K562 (cell line): ENCODE measurements at regions not wholly inside any gene's neighbourhood (a gene's known extent, or its start where the extent isn't known, plus 50 kb on each side); places are given as distances from the start of the nearest gene placed in this dataset.

ENCODE experiments used
- BDP1 ChIP-seq: IDR thresholded peaks from 3 replicates; pipeline ENCODE4 v1.6.1; 2011; ENCODE audit not compliant: insufficient read length, insufficient read depth
- CUX1 ChIP-seq: fragments of 200-800 bp; sonication (Bioruptor generic); IDR thresholded peaks from 2 replicates; pipeline ENCODE4 v1.6.1; 2016; ENCODE audit warnings: missing genetic modification characterization, missing compliant biosample characterization
- E2F4 ChIP-seq: sonication (generic); formaldehyde crosslinking; IDR thresholded peaks from 2 replicates; pipeline ENCODE4 v1.8.0; 2022; ENCODE audit warnings: mild to moderate bottlenecking, low read depth, missing genetic modification reagents
- ETS1 ChIP-seq: conservative IDR thresholded peaks from 2 replicates; pipeline ENCODE4 v1.6.1; 2011; ENCODE audit warnings: low read depth, mild to moderate bottlenecking, low read length; ENCODE audit not compliant: control insufficient read depth
- GATAD2B ChIP-seq: fragments of 450-650 bp; IDR thresholded peaks from 2 replicates; pipeline ENCODE4 v1.6.1; 2017; ENCODE audit warnings: mild to moderate bottlenecking, borderline replicate concordance
- GMEB1 ChIP-seq: fragments of 250-450 bp; sonication (Bioruptor Pico); IDR thresholded peaks from 2 replicates; pipeline ENCODE4 v1.4.0; 2020; ENCODE audit warnings: mild to moderate bottlenecking
- TARDBP ChIP-seq: fragments of 450-650 bp; IDR thresholded peaks from 2 replicates; pipeline ENCODE4 v1.6.1; 2016
- TCFL5 ChIP-seq: fragments of 250-450 bp; sonication (Bioruptor Pico); conservative IDR thresholded peaks from 2 replicates; pipeline ENCODE4 v1.6.1; 2021; ENCODE audit warnings: mild to moderate bottlenecking, moderate library complexity, matching md5 sums
- ZKSCAN3 ChIP-seq: fragments of 250-450 bp; sonication (Bioruptor Pico); IDR thresholded peaks from 2 replicates; pipeline ENCODE4 v1.4.0; 2020
- ZNF23 ChIP-seq: fragments of 250-450 bp; sonication (Bioruptor Pico); IDR thresholded peaks from 2 replicates; pipeline ENCODE4 v1.4.0; 2020; ENCODE audit warnings: mild to moderate bottlenecking
- ZNF263 ChIP-seq: sonication (generic); formaldehyde crosslinking; IDR thresholded peaks from 2 replicates; pipeline ENCODE4 v1.8.0; 2022; ENCODE audit warnings: mild to moderate bottlenecking, missing genetic modification reagents, borderline replicate concordance
- ZNF3 ChIP-seq: fragments of 250-450 bp; sonication (Bioruptor Pico); IDR thresholded peaks from 2 replicates; pipeline ENCODE4 v1.5.0; 2021; ENCODE audit warnings: mild to moderate bottlenecking, moderate library complexity
- ZNF398 ChIP-seq: fragments of 250-450 bp; sonication (Bioruptor Pico); IDR thresholded peaks from 2 replicates; pipeline ENCODE4 v1.8.0; 2021; ENCODE audit warnings: moderate library complexity, mild to moderate bottlenecking, inconsistent platforms
- TF ChIP-seq, protein P1 (sequence below): sonication (generic); formaldehyde crosslinking; IDR thresholded peaks from 2 replicates; pipeline ENCODE4 v1.8.1; 2023; ENCODE audit warnings: mild to moderate bottlenecking, missing genetic modification reagents

GRCh38 chr12:70052931-70053497 is 190.2 kb upstream of the CNOT2 start (continued):
- no peak for TF ChIP-seq CUX1
- TF ChIP-seq BDP1: no peak
- TF ChIP-seq TARDBP: no peak
- TF ChIP-seq, protein P1, sequence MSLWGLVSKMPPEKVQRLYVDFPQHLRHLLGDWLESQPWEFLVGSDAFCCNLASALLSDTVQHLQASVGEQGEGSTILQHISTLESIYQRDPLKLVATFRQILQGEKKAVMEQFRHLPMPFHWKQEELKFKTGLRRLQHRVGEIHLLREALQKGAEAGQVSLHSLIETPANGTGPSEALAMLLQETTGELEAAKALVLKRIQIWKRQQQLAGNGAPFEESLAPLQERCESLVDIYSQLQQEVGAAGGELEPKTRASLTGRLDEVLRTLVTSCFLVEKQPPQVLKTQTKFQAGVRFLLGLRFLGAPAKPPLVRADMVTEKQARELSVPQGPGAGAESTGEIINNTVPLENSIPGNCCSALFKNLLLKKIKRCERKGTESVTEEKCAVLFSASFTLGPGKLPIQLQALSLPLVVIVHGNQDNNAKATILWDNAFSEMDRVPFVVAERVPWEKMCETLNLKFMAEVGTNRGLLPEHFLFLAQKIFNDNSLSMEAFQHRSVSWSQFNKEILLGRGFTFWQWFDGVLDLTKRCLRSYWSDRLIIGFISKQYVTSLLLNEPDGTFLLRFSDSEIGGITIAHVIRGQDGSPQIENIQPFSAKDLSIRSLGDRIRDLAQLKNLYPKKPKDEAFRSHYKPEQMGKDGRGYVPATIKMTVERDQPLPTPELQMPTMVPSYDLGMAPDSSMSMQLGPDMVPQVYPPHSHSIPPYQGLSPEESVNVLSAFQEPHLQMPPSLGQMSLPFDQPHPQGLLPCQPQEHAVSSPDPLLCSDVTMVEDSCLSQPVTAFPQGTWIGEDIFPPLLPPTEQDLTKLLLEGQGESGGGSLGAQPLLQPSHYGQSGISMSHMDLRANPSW: no peak
- no peak for TF ChIP-seq E2F4 (CRISPR knock-in tag)
- no peak for TF ChIP-seq ZNF398 (CRISPR knock-in tag)
- no peak for TF ChIP-seq ETS1
- 0 out of 2 replicates have a peak, but pooled peaks have one; percentile 16 for TF ChIP-seq GMEB1 (CRISPR knock-in tag)
- TF ChIP-seq ZNF3 (CRISPR knock-in tag): no peak
- no peak for TF ChIP-seq ZKSCAN3
- TF ChIP-seq TCFL5 (CRISPR knock-in tag): no peak
- TF ChIP-seq GATAD2B: peak; percentile 55; the same call in 1 of the 2 replicates
- TF ChIP-seq ZNF23 (CRISPR knock-in tag): no peak
- no peak for TF ChIP-seq ZNF263 (CRISPR knock-in tag)
